RWPE1 (cell line): ENCODE measurements at regions not wholly inside any gene's neighbourhood (a gene's known extent, or its start where the extent isn't known, plus 50 kb on each side); places are given as distances from the start of the nearest gene placed in this dataset.

ENCODE experiments used
- CTCF ChIA-PET: fragments of 350-600 bp; sonication (Branson Sonifier 250); formaldehyde crosslinking; extraction: SDS; loops from one replicate; lab custom pipeline; 2021; lab: Yijun Ruan, JAX
- POLR2A ChIA-PET: fragments of 400-600 bp; formaldehyde crosslinking; extraction: SDS; loops from one replicate; lab custom pipeline; 2020; ENCODE audit warnings: antibody characterized with exemption; ENCODE audit not compliant: low non-redundant PET; lab: Yijun Ruan, JAX
- DNase-seq: peaks from one replicate; pipeline ENCODE4 v3.0.0; 2012; ENCODE audit warnings: low spot score
- H3K27ac ChIP-seq: fragments of 450-650 bp; 2 replicates; pipeline ENCODE4 v1.5.1; 2017
- TF ChIP-seq, protein P1 (sequence below): fragments of 450-650 bp; conservative IDR thresholded peaks from 2 replicates; pipeline ENCODE4 v1.5.1; 2017; ENCODE audit warnings: low read depth, mild to moderate bottlenecking

DNA sequence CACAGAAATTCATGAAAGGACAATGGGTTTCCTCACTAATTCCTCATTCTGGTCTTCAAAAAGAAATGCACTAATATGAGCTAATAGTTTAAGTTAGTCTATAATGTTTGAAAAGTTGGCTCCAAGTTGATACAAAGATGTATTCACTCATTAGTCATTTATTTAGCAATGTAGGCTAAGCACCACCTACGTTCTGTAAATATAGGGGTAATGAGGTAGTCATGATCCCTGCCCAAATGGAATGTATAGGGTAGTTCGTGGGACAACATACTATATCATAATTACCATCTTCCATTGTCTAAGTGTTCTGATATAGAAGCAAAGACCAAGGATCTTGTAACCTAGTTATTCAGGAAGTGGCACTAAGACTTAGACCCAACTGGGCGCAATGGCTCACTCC, 86.5 kb downstream of the DIO2 start:
- CTCF ChIA-PET = no interaction called here
- TF ChIP-seq, protein P1, sequence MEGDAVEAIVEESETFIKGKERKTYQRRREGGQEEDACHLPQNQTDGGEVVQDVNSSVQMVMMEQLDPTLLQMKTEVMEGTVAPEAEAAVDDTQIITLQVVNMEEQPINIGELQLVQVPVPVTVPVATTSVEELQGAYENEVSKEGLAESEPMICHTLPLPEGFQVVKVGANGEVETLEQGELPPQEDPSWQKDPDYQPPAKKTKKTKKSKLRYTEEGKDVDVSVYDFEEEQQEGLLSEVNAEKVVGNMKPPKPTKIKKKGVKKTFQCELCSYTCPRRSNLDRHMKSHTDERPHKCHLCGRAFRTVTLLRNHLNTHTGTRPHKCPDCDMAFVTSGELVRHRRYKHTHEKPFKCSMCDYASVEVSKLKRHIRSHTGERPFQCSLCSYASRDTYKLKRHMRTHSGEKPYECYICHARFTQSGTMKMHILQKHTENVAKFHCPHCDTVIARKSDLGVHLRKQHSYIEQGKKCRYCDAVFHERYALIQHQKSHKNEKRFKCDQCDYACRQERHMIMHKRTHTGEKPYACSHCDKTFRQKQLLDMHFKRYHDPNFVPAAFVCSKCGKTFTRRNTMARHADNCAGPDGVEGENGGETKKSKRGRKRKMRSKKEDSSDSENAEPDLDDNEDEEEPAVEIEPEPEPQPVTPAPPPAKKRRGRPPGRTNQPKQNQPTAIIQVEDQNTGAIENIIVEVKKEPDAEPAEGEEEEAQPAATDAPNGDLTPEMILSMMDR = no peak
- POLR2A ChIA-PET = no interaction called here
- no peak overlapping the region for H3K27ac ChIP-seq
- DNase-seq = no peak

DNA sequence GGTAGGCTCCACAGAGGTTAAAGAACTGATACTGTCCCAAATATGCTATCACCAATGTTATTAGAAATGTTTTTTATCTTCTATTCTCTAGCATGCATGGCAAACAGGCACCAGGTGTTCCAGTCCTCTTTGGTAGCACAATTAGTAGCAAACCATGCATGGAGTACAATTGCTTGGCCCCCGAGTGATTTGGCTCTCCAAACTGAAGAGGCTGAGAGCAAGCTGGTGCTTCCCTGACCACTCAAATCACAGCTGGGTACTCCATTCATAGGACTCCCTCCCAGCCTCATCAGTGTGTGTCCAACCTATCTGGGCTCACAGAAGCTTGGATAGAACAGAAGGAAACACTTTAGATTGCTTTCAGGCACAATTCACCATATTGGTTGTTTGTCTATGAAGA, 93.4 kb downstream of the DIO2 start:
- ChIA-PET POLR2A (no interaction called here), CTCF (no interaction called here)
- DNase-seq = no peak
- TF ChIP-seq, protein P1 = no peak
- no peak overlapping the region for H3K27ac ChIP-seq

DNA sequence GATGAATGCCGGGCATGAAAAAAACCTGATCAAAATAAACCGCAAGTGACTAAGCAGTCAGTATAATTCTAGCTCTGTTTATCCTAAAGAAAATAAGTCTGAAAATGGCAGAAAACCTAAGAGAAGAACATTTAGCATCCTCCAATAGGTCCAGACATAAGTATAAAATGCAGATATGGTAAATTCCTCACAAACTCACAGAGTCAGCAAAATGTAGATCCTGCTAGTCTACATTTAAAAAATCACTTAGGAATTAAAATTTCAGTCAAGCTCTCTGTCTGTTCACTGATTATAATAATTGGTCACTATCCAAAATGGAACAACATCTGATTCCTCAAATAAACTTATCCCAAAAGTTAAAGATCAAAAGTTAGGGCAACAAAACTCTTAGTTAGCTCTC, 95.1 kb downstream of the DIO2 start:
- no peak for DNase-seq
- no peak overlapping the region for H3K27ac ChIP-seq
- CTCF ChIA-PET = no interaction called here
- TF ChIP-seq, protein P1 = no peak
- POLR2A ChIA-PET = no interaction called here

DNA sequence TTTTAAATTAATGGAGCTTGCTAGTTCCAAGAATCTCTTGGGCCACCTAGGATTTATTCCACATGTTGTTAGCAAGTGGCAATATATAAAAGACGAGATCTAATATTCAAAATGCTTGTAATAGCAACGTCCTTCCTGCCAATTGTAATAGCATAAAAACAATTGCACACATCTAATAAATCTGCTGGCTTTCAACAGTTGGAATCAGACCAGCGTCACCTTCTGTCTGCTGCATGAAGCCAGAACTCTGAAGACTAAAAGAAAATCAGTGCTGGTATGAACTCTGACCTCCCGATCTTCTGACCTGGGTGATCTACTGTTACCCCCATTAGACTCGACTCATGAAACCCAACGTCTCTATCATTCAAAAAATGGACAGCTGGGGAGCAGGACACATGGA, 100.6 kb downstream of the DIO2 start:
- H3K27ac ChIP-seq = no peak overlapping the region
- POLR2A ChIA-PET = no interaction called here
- CTCF ChIA-PET = no interaction called here
- no peak for DNase-seq
- TF ChIP-seq, protein P1 = no peak

DNA sequence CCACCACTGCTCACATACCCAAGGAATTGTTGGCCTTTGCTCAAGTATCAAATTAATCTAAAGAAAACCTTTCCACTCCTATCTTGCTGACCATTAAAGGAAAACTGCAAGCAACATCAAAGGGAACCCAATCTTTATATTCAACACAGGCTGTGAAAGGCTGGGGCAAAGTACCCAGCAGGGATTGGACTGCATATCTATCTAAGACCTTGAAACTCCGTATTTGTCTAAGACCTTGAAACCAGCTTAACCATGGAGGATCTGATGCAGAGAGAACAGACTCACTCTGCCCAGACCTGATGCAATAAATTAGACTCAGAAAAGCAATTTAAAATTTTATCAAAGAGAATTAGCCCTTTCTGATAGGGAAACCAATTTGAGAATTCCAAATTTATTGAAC, 102.2 kb downstream of the DIO2 start:
- no peak for DNase-seq
- TF ChIP-seq, protein P1 = no peak
- H3K27ac ChIP-seq = no peak overlapping the region
- POLR2A ChIA-PET = no interaction called here
- CTCF ChIA-PET = no interaction called here

DNA sequence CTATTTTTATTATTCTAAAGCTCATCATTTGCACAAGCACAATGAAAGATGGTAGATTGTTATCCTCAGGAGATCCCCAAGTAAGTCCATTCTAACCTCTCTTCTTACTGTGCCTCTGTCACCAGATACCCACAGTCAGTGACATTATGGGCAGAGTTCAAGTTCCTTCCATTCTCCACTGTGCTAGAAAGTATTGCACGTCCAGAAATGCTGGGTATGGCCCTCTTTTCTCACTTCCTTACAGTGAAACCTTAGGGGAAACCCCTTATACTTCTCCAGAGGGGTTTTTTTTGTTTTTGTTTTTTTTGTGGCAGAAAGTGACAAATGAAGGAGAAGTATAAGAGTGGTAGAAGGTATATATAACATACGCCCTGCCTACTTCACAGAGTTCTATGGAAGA, 102.9 kb downstream of the DIO2 start:
- POLR2A ChIA-PET = no interaction called here

More for the DNA sequence above, 102.9 kb downstream of the DIO2 start:
- TF ChIP-seq, protein P1 = no peak
- CTCF ChIA-PET = no interaction called here
- no peak for DNase-seq
- no peak overlapping the region for H3K27ac ChIP-seq
